ENCODE measurements at regions not wholly inside any gene's neighbourhood (a gene's known extent, or its start where the extent isn't known, plus 50 kb on each side); places are given as distances from the start of the nearest gene placed in this dataset.
"Not testable (repeated sequence)": the region's sequence is repeated elsewhere in the genome, so short reads cannot be mapped to it uniquely, and the experiment has no call there.

- H3K4me1 ChIP-seq (ENCODE audit: insufficient read depth), result no peaks in the 10 kb centered on the region
- H3K79me2 ChIP-seq, result no peaks in the 10 kb centered on the region
- WGBS (ENCODE audit: low lambda C conversion rate, missing lambda C conversion rate), result 71% methylated on average over 1 of the region's 1 CpG
- no peaks in the 10 kb centered on the region for H4K20me1 ChIP-seq (ENCODE audit: insufficient read depth, poor library complexity, severe bottlenecking)
- H2AFZ ChIP-seq, result no peak overlapping the region
- TF ChIP-seq, protein P1, sequence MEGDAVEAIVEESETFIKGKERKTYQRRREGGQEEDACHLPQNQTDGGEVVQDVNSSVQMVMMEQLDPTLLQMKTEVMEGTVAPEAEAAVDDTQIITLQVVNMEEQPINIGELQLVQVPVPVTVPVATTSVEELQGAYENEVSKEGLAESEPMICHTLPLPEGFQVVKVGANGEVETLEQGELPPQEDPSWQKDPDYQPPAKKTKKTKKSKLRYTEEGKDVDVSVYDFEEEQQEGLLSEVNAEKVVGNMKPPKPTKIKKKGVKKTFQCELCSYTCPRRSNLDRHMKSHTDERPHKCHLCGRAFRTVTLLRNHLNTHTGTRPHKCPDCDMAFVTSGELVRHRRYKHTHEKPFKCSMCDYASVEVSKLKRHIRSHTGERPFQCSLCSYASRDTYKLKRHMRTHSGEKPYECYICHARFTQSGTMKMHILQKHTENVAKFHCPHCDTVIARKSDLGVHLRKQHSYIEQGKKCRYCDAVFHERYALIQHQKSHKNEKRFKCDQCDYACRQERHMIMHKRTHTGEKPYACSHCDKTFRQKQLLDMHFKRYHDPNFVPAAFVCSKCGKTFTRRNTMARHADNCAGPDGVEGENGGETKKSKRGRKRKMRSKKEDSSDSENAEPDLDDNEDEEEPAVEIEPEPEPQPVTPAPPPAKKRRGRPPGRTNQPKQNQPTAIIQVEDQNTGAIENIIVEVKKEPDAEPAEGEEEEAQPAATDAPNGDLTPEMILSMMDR (IDR thresholded peaks at IDR 0.05; ENCODE audit: poor library complexity), result no peak
- TF ChIP-seq EZH2 (IDR thresholded peaks at IDR 0.05; ENCODE audit: borderline replicate concordance) (no peak), EZH2phosphoT487 (IDR thresholded peaks at IDR 0.05; ENCODE audit: low read depth, severe bottlenecking, unreplicated experiment) (no peak)
- H3K27me3 ChIP-seq, result no peaks in the 10 kb centered on the region
- no peak overlapping the region for H3K4me2 ChIP-seq
- H3K9me2 ChIP-seq (replicated peaks; ENCODE audit: insufficient read depth), result no peaks in the 10 kb centered on the region
- no peaks in the 10 kb centered on the region for H3K36me3 ChIP-seq (replicated peaks; ENCODE audit: insufficient read depth, low read depth)
- H3K27ac ChIP-seq, result no peak overlapping the region
- no peak overlapping the region for H3K4me3 ChIP-seq
- no peak for DNase-seq (ENCODE audit: low spot score)
- H3K9me3 ChIP-seq (ENCODE audit: low read depth), result no peaks in the 10 kb centered on the region
Observed at GRCh38 chr3:99562990-99563607, 75.3 kb upstream of the COL8A1 start.

GRCh38 chr3:99562138-99562537 lies 76.3 kb upstream of the COL8A1 start:
- Histone ChIP-seq H3K9me3 (ENCODE audit: low read depth) (no peaks in the 10 kb centered on the region), H2AFZ (no peak overlapping the region), H3K36me3 (replicated peaks; ENCODE audit: insufficient read depth, low read depth) (no peaks in the 10 kb centered on the region), H3K27me3 (no peaks in the 10 kb centered on the region), H4K20me1 (ENCODE audit: insufficient read depth, poor library complexity, severe bottlenecking) (no peaks in the 10 kb centered on the region), H3K4me2 (no peak overlapping the region), H3K79me2 (no peaks in the 10 kb centered on the region), H3K4me1 (ENCODE audit: insufficient read depth) (no peaks in the 10 kb centered on the region), H3K27ac (no peak overlapping the region), H3K9me2 (replicated peaks; ENCODE audit: insufficient read depth) (no peaks in the 10 kb centered on the region), H3K4me3 (no peak overlapping the region)
- whole genome bisulfite sequencing (ENCODE audit: low lambda C conversion rate, missing lambda C conversion rate), result 5% methylated on average over 1 of the region's 1 CpG
- no peak for TF ChIP-seq EZH2phosphoT487 (IDR thresholded peaks at IDR 0.05; ENCODE audit: low read depth, severe bottlenecking, unreplicated experiment)
- TF ChIP-seq, protein P1 (IDR thresholded peaks at IDR 0.05; ENCODE audit: poor library complexity), result no peak
- peak; percentile 21 for DNase-seq (ENCODE audit: low spot score)

GRCh38 chr3:99561056-99561455 lies 77.3 kb upstream of the COL8A1 start:
- no peaks in the 10 kb centered on the region for H3K27me3 ChIP-seq
- H3K4me2 ChIP-seq, result no peak overlapping the region
- no peak overlapping the region for H3K27ac ChIP-seq
- no peaks in the 10 kb centered on the region for H3K9me3 ChIP-seq (ENCODE audit: low read depth)
- no peaks in the 10 kb centered on the region for H3K9me2 ChIP-seq (replicated peaks; ENCODE audit: insufficient read depth)
- H3K79me2 ChIP-seq, result no peaks in the 10 kb centered on the region
- DNase-seq (ENCODE audit: low spot score), result no peak
- H2AFZ ChIP-seq, result no peak overlapping the region
- no peaks in the 10 kb centered on the region for H3K36me3 ChIP-seq (replicated peaks; ENCODE audit: insufficient read depth, low read depth)
- H3K4me1 ChIP-seq (ENCODE audit: insufficient read depth), result no peaks in the 10 kb centered on the region
- no peak overlapping the region for H3K4me3 ChIP-seq
- no peaks in the 10 kb centered on the region for H4K20me1 ChIP-seq (ENCODE audit: insufficient read depth, poor library complexity, severe bottlenecking)
- WGBS (ENCODE audit: low lambda C conversion rate, missing lambda C conversion rate), result 87% methylated on average over 3 of the region's 3 CpGs
- no peak for TF ChIP-seq EZH2 (IDR thresholded peaks at IDR 0.05; ENCODE audit: borderline replicate concordance)
- TF ChIP-seq EZH2phosphoT487 (IDR thresholded peaks at IDR 0.05; ENCODE audit: low read depth, severe bottlenecking, unreplicated experiment), result no peak
- TF ChIP-seq, protein P1 (IDR thresholded peaks at IDR 0.05; ENCODE audit: poor library complexity), result no peak

GRCh38 chr3:99559196-99559595 lies 79.2 kb upstream of the COL8A1 start:
- Histone ChIP-seq H3K4me1 (ENCODE audit: insufficient read depth) (no peaks in the 10 kb centered on the region), H3K9me3 (ENCODE audit: low read depth) (no peaks in the 10 kb centered on the region), H4K20me1 (ENCODE audit: insufficient read depth, poor library complexity, severe bottlenecking) (no peaks in the 10 kb centered on the region), H3K4me2 (no peak overlapping the region), H3K79me2 (no peaks in the 10 kb centered on the region), H3K9me2 (replicated peaks; ENCODE audit: insufficient read depth) (no peaks in the 10 kb centered on the region), H3K4me3 (no peak overlapping the region), H3K27ac (no peak overlapping the region), H3K36me3 (replicated peaks; ENCODE audit: insufficient read depth, low read depth) (no peaks in the 10 kb centered on the region), H3K27me3 (no peaks in the 10 kb centered on the region), H2AFZ (no peak overlapping the region)
- DNase-seq (ENCODE audit: low spot score), result no peak
- no peak for TF ChIP-seq EZH2phosphoT487 (IDR thresholded peaks at IDR 0.05; ENCODE audit: low read depth, severe bottlenecking, unreplicated experiment)
- no peak for TF ChIP-seq EZH2 (IDR thresholded peaks at IDR 0.05; ENCODE audit: borderline replicate concordance)
- TF ChIP-seq, protein P1 (IDR thresholded peaks at IDR 0.05; ENCODE audit: poor library complexity), result no peak

DNA sequence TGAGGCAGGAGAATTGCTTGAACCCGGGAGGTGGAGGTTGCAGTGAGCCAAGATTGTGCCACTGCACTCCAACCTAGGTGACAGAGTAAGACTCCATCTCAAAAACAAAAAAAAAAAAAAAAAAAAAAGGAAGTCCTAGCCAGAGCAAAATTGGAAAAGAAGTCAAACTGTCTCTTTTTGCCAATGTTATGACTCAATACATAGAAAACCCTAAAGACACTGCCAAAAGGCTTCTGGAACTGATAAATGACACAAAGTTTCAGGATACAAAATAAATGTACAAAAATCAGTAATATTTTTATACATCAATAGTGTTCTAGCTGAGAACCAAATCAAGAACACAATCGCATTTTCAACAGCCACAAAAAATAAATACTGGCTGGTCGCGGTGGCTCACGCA lies 82.5 kb upstream of the COL8A1 start:
- not testable (repeated sequence) for H4K20me1 ChIP-seq (ENCODE audit: insufficient read depth, poor library complexity, severe bottlenecking); H2AFZ ChIP-seq; H3K4me3 ChIP-seq; H3K4me2 ChIP-seq; DNase-seq (ENCODE audit: low spot score); H3K9me3 ChIP-seq (ENCODE audit: low read depth); H3K9me2 ChIP-seq (replicated peaks; ENCODE audit: insufficient read depth); H3K27ac ChIP-seq; H3K36me3 ChIP-seq (replicated peaks; ENCODE audit: insufficient read depth, low read depth); H3K79me2 ChIP-seq; H3K4me1 ChIP-seq (ENCODE audit: insufficient read depth); H3K27me3 ChIP-seq
- over 99% methylated on average over 5 of the region's 5 CpGs for WGBS (ENCODE audit: low lambda C conversion rate, missing lambda C conversion rate)
